GM19395 (cell line): ENCODE measurements at regions not wholly inside any gene's neighbourhood (a gene's known extent, or its start where the extent isn't known, plus 50 kb on each side); places are given as distances from the start of the nearest gene placed in this dataset.

ENCODE experiments used
- ATAC-seq: cut with Tn5 transposase; IDR thresholded peaks from one replicate; pipeline ENCODE4 v1.9.1; 2021; ENCODE audit warnings: mild to moderate bottlenecking, moderate library complexity; ENCODE audit not compliant: unreplicated experiment

- ATAC-seq, result no peak
Observed at GRCh38 chr9:108618906-108619550, 236.8 kb downstream of the ACTL7B start.

GRCh38 chr9:108617676-108618075 lies 238.1 kb downstream of the ACTL7B start:
- no peak for ATAC-seq

DNA sequence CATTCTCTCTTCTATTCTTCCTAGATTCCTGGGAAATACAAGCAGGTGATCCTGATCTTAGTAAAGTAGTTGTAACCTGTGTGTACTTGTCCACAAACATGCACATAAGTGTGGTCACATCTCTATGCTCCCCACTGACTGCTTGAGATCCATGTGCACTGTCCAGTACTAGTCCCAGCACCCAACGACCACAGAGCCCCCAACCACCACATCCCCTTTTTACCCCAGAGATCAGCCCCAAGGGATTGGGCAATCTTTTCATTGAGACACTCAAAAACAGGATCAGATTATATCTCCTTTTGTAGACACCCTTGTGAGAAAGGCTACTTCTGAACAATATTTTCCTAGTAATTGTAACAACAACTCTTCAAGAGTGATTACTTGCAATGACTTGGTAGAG lies 240.6 kb downstream of the ACTL7B start:
- no peak for ATAC-seq

GRCh38 chr9:108612513-108612912 lies 243.3 kb downstream of the ACTL7B start:
- ATAC-seq, result no peak

DNA sequence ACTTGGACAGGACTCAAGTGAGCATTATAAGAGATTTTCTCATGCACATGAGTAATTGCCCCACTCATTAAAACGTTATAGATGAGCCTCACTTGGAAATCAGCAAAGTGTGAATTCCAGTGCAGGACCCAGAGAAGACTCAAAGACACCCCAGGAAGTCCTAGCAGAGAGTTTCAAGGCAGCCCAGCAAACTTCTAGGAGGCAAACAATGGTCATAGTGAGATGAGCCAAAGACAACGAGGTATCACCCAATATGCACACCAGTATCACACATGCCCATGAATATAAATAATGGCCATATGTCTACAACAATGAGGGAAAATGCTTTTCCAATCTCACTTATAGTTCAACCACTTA lies 245.9 kb downstream of the ACTL7B start:
- ATAC-seq, result no peak

DNA sequence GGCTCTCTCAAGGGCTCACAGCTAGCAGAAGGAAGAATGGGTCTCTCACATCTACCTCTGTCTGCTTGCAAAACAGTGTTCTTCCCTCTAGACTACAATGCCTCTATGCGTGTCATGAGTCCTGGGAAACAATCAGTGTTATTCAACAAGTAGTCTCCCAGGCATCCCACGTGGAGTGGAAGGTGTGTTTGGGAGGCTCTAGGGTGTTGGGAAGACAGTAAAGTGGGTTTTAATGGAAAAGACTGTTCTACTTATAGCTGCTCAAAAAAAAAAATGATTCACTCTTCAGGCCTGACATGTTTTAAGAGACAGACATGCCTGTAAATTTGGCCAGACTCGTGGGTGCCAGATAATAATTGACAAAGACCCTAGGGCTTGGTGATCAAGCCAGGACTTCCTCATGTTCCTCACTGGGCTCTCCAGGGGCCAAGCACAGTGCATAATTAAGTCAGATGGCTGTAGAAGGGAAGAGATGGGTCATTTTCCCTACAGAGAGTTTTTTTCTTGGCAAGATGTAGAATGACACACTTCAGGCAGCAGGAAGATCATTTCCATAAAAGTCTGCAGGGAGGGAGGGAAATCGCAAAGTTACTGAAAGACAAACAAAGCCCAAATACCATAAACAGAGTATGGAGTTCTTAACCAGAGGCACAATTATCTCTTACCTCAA lies 246.4 kb downstream of the ACTL7B start:
- ATAC-seq, result no peak

GRCh38 chr9:108607607-108608006 lies 248.2 kb downstream of the ACTL7B start:
- no peak for ATAC-seq

DNA sequence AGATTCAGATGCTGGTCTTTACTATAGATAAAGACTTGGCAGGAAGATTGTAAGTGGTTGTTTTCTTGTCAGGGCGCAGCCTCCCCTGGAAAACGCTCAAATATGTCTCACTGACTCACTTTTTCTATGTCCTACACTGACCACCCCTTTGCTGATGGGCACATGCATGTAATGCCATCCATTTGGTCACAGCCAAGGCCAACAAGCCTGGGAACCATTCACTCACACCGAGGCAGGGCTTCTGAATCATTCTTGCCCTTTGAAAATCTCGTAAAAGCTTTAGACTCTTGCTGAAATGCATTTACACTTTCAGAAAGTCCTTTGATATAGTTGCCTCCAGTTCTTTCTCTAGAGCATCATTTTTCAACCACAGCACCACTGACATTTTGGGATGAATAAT lies 249.4 kb downstream of the ACTL7B start:
- ATAC-seq, result no peak

GRCh38 chr9:108603141-108603540 lies 252.6 kb downstream of the ACTL7B start:
- no peak for ATAC-seq

DNA sequence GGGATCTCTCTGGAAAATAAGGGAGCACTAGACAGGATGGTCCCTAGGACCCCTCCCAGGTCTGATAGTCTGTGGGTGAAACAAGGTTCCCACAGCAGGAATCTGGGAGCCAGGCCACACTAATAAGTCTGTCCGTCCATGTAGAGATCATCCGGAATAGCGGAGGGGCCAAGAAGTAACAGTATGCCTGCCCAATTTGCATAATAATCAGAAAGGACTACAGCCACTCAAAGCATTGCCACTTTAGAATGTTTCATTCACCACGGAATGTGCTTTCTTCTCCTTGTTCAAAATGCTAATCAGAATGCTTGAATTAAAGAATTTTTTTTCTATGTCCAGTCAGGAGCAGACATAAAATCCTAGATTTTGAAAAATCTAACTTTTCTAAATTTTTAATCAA lies 254.9 kb downstream of the ACTL7B start:
- no peak for ATAC-seq

GRCh38 chr9:108599571-108599970 lies 256.2 kb downstream of the ACTL7B start:
- ATAC-seq, result no peak

DNA sequence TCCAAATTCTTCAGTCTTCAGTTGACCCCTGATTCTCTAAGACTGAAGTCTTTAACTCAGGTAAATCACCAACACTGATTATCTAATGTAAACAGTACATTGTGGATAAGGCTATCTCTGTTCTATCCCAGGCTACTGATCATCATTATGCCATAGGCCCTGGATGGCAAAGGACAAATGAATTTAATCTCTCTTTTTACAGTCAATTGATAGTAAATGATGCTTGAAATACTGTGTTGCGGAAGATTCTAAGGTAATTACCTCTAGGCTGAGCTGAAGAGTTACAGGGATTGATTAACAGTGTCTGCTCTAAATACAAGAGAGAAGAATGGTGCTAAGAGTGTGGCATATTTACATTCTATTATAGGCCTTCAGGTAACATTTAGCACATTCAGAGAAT lies 264.7 kb downstream of the ACTL7B start:
- ATAC-seq, result no peak

- no peak for ATAC-seq
Observed at GRCh38 chr9:108588246-108588645, 267.5 kb downstream of the ACTL7B start.

GRCh38 chr9:108586471-108587139 lies 269.2 kb downstream of the ACTL7B start:
- ATAC-seq, result no peak

GRCh38 chr9:108584860-108585259 lies 270.9 kb downstream of the ACTL7B start:
- no peak for ATAC-seq

- ATAC-seq, result no peak
Observed at GRCh38 chr9:108582726-108583125, 273.1 kb downstream of the ACTL7B start.

DNA sequence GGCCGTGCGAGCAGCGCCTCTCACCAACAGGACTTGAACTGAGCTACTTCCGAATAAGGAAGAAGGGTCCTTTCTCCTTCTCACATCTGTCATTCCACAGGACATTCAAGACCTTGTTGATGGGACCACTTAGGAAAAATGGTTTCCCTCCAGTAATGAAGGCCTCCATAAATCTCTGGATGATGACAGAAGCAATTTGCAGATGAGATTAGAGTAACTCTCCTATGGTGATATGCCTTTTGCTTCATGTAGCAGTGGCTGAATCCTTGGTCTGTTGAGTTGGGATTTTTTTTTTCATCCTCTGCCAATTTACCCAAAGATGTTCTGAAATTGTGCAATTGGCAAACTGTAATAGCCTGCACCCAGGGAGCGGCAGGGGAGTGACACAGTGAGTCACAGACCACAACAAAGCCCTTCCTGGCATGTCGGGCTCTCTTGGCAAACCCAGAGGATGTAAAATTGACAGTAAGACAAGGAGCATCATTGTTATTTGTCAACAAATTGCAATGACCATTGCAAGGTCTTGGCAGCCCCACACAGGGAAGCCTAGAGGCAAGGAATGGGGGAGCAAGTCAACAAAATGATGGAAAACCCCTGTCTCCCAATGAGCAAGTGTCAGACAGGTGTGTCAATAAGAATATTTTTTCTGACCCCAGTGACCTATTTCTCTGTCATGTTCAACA lies 275.9 kb downstream of the ACTL7B start:
- ATAC-seq, result no peak

- ATAC-seq, result no peak
Observed at GRCh38 chr9:108575276-108575675, 280.5 kb downstream of the ACTL7B start.

- ATAC-seq, result no peak
Observed at GRCh38 chr9:108569624-108570023, 286.2 kb downstream of the ACTL7B start.

DNA sequence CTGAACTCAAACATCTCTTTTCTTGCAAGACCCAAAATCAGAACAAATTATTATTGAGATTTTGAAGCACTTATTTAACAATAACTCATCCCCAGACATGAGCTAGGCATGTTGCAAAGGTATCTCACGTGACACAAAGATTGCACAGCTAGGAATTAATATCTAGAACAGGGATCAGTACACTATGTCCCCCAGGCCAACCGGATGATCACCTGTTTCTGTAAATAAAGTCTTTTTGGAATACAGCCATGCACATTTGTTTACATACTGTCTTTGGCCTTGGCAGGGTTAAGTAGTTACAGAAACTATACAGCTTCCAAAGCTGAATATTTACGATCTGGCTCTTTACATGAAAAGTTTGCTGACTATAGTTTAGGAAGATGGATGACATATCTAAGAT lies 287.7 kb downstream of the ACTL7B start:
- no peak for ATAC-seq

DNA sequence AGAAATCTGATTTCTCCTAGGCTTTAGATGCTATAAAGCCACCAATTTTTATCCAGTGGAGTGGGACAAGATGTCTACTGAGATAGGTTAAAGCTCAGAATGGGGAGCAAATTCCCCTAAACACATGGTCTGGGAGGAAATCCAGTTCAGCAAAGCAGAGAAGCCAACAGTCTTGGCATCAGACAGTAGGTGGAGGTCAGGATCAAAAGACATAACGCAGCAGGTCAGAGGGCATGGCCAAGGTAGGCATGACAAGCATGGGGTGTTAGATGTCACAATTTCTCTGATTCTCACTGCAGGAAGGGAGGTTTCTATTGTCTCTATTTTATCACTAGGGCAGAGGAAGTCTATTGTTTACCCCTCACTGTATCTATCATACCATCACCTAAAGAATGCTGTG lies 288.2 kb downstream of the ACTL7B start:
- ATAC-seq, result no peak
